Activated CD8-positive, alpha-beta memory T cell treated with anti-CD3 and anti-CD28 coated beads, Interleukin-2, amount 50 U/mL, for 48 hours (primary cell): ENCODE measurements at regions not wholly inside any gene's neighbourhood (a gene's known extent, or its start where the extent isn't known, plus 50 kb on each side); places are given as distances from the start of the nearest gene placed in this dataset.
"Not testable (repeated sequence)": the region's sequence is repeated elsewhere in the genome, so short reads cannot be mapped to it uniquely, and the experiment has no call there.

Experiments
- DNase-seq: peaks from one replicate; pipeline ENCODE4 v3.0.0-alpha.2; 2020

GRCh38 chr15:57767481-57767880 is 61.0 kb downstream of the POLR2M start:
- no peak for DNase-seq

- DNase-seq = no peak
These were observed 62.8 kb downstream of the POLR2M start for GRCh38 chr15:57769266-57769665.

- no peak for DNase-seq
These were observed 64.0 kb downstream of the POLR2M start for GRCh38 chr15:57770495-57770894.

GRCh38 chr15:57772223-57772957 is 65.9 kb downstream of the POLR2M start:
- DNase-seq = no peak

- no peak for DNase-seq
These were observed 66.5 kb downstream of the POLR2M start for GRCh38 chr15:57773051-57773450.

GRCh38 chr15:57777003-57777402 is 70.5 kb downstream of the POLR2M start:
- no peak for DNase-seq

GRCh38 chr15:57780471-57780870 is 74.0 kb downstream of the POLR2M start:
- no peak for DNase-seq

- DNase-seq = no peak
These were observed 76.2 kb downstream of the POLR2M start for GRCh38 chr15:57782731-57783130.

GRCh38 chr15:57784081-57784511 is 77.6 kb downstream of the POLR2M start:
- DNase-seq = no peak

GRCh38 chr15:57785039-57785438 is 78.5 kb downstream of the POLR2M start:
- no peak for DNase-seq

- no peak for DNase-seq
These were observed 79.4 kb downstream of the POLR2M start for GRCh38 chr15:57785959-57786358.

- DNase-seq = no peak
These were observed 82.7 kb downstream of the POLR2M start for GRCh38 chr15:57789225-57789624.

- DNase-seq = no peak
These were observed 86.4 kb downstream of the POLR2M start for GRCh38 chr15:57792724-57793449.

GRCh38 chr15:57795261-57795660 is 88.7 kb downstream of the POLR2M start:
- DNase-seq = no peak

GRCh38 chr15:57796146-57796545 is 89.6 kb downstream of the POLR2M start:
- no peak for DNase-seq

GRCh38 chr15:57797110-57797509 is 90.6 kb downstream of the POLR2M start:
- no peak for DNase-seq

GRCh38 chr15:57797568-57798267 is 91.2 kb downstream of the POLR2M start:
- DNase-seq = no peak

- no peak for DNase-seq
These were observed 99.5 kb downstream of the POLR2M start for GRCh38 chr15:57806003-57806402.

- not testable (repeated sequence) for DNase-seq
These were observed 102.8 kb downstream of the POLR2M start for GRCh38 chr15:57809285-57809684.

GRCh38 chr15:57816599-57816998 is 110.1 kb downstream of the POLR2M start:
- DNase-seq = no peak

- DNase-seq = no peak
These were observed 113.1 kb downstream of the POLR2M start for GRCh38 chr15:57819646-57820045.

GRCh38 chr15:57820119-57820518 is 113.6 kb downstream of the POLR2M start:
- DNase-seq = no peak

GRCh38 chr15:57821826-57822225 is 115.3 kb downstream of the POLR2M start:
- no peak for DNase-seq
